ENCODE measurements at regions not wholly inside any gene's neighbourhood (a gene's known extent, or its start where the extent isn't known, plus 50 kb on each side); places are given as distances from the start of the nearest gene placed in this dataset.

- DNase-seq (ENCODE audit: low read depth in 3 of 3, low spot score in 1 of 3) = no peak
Measured at GRCh38 chr9:109939698-109940342, 159.8 kb downstream of the PALM2AKAP2 start.

- DNase-seq (ENCODE audit: low read depth in 3 of 3, low spot score in 1 of 3) = no peak
Measured at GRCh38 chr9:109940561-109940960, 160.6 kb downstream of the PALM2AKAP2 start.

GRCh38 chr9:109941771-109942170, 161.8 kb downstream of the PALM2AKAP2 start:
- DNase-seq (ENCODE audit: low read depth in 3 of 3, low spot score in 1 of 3) = no peak

GRCh38 chr9:109945573-109945972, 165.6 kb downstream of the PALM2AKAP2 start:
- DNase-seq (ENCODE audit: low read depth in 3 of 3, low spot score in 1 of 3) = no peak

GRCh38 chr9:109948453-109948852, 168.5 kb downstream of the PALM2AKAP2 start:
- no peak for DNase-seq (ENCODE audit: low read depth in 3 of 3, low spot score in 1 of 3)

GRCh38 chr9:109950710-109951443, 170.9 kb downstream of the PALM2AKAP2 start:
- DNase-seq (ENCODE audit: low read depth in 3 of 3, low spot score in 1 of 3) = no peak

GRCh38 chr9:109953300-109953699, 173.3 kb downstream of the PALM2AKAP2 start:
- no peak for DNase-seq (ENCODE audit: low read depth in 3 of 3, low spot score in 1 of 3)

GRCh38 chr9:109953813-109954497, 174.0 kb downstream of the PALM2AKAP2 start:
- no peak for DNase-seq (ENCODE audit: low read depth in 3 of 3, low spot score in 1 of 3)

- DNase-seq (ENCODE audit: low read depth in 3 of 3, low spot score in 1 of 3) = no peak
Measured at GRCh38 chr9:109956717-109957440, 176.9 kb downstream of the PALM2AKAP2 start.

- DNase-seq (ENCODE audit: low read depth in 3 of 3, low spot score in 1 of 3) = no peak
Measured at GRCh38 chr9:109959679-109960078, 179.7 kb downstream of the PALM2AKAP2 start.

- DNase-seq (ENCODE audit: low read depth in 3 of 3, low spot score in 1 of 3) = no peak
Measured at GRCh38 chr9:109961626-109962025, 181.6 kb downstream of the PALM2AKAP2 start.

- no peak for DNase-seq (ENCODE audit: low read depth in 3 of 3, low spot score in 1 of 3)
Measured at GRCh38 chr9:109962215-109962614, 182.2 kb downstream of the PALM2AKAP2 start.

- DNase-seq (ENCODE audit: low read depth in 3 of 3, low spot score in 1 of 3) = no peak
Measured at GRCh38 chr9:109963079-109963478, 183.1 kb downstream of the PALM2AKAP2 start.

GRCh38 chr9:109966643-109967368, 186.8 kb downstream of the PALM2AKAP2 start:
- DNase-seq (ENCODE audit: low read depth in 3 of 3, low spot score in 1 of 3) = no peak

- no peak for DNase-seq (ENCODE audit: low read depth in 3 of 3, low spot score in 1 of 3)
Measured at GRCh38 chr9:109967651-109968642, 187.9 kb downstream of the PALM2AKAP2 start.

GRCh38 chr9:109969011-109969410, 189.0 kb downstream of the PALM2AKAP2 start:
- DNase-seq (ENCODE audit: low read depth in 3 of 3, low spot score in 1 of 3) = no peak

- DNase-seq (ENCODE audit: low read depth in 3 of 3, low spot score in 1 of 3) = no peak
Measured at GRCh38 chr9:109969573-109970237, 189.7 kb downstream of the PALM2AKAP2 start.

GRCh38 chr9:109971226-109971625, 191.2 kb downstream of the PALM2AKAP2 start:
- no peak for DNase-seq (ENCODE audit: low read depth in 3 of 3, low spot score in 1 of 3)

All from stimulated activated CD4-positive, alpha-beta T cell treated with anti-CD3 and anti-CD28 coated beads, TNF-alpha, amount 100 ng/mL, for 1 hour (primary cell).